NCI-H82 treated with DMSO at 0.1 percent for 48 hours (cell line): ENCODE measurements at regions not wholly inside any gene's neighbourhood (a gene's known extent, or its start where the extent isn't known, plus 50 kb on each side); places are given as distances from the start of the nearest gene placed in this dataset.

Experiments
- DNase-seq: peaks from one replicate; lab custom pipeline; 2025; ENCODE audit not compliant: unreplicated experiment; lab: John Stamatoyannopoulos, UW

GRCh38 chr1:188903241-188903640, 1574.4 kb downstream of the BRINP3 start:
- no peak for DNase-seq

- DNase-seq, result no peak
Measured at GRCh38 chr1:188904201-188904600, 1573.5 kb downstream of the BRINP3 start.

GRCh38 chr1:188906921-188907641, 1570.6 kb downstream of the BRINP3 start:
- DNase-seq, result no peak

DNA sequence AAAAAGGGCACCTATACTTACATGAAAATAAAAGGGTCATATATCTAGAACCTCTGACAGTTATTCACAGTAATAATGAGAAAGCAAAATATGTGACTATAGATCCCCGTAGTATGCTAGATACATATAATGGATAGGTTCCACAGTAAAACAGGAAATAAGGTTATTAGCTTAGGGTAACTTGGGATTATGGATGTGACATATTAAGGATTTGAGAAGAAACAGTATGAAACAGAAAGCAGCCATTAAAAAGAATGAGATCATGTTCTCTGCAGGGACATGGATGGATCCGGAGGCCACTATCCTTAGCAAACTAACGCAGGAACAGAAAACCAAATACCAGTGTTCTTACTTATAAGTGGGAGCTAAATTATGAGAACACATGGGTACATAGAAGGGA, 1547.3 kb downstream of the BRINP3 start:
- no peak for DNase-seq

GRCh38 chr1:188931506-188931905, 1546.2 kb downstream of the BRINP3 start:
- DNase-seq, result no peak

DNA sequence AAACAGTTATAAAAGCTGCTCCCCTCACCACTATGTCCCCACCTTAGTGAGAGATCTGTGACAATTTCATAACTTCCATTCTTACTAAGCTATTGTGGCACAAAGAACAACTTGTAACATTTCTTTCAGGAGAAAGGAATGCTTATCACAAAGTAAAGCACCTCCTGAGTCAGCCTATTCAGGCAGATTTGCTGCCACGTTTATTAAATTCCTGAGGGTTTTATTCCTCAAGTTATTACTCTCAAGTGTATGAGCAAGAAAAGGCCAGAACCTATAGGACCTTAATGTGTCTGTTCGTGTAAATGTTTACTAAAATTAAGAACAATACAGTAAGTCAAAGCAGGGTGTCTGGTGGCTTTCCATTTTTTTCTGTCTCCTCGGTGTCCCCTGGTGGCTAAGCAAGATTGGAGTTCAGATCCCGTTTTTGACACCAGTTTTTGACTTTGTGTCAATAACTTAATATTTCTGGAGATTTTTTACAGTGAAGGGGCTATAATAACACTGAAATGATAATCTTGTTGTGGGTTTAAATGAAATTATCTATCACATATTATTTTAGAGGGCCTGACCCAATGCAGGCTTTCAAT, 1539.6 kb downstream of the BRINP3 start:
- no peak for DNase-seq

DNA sequence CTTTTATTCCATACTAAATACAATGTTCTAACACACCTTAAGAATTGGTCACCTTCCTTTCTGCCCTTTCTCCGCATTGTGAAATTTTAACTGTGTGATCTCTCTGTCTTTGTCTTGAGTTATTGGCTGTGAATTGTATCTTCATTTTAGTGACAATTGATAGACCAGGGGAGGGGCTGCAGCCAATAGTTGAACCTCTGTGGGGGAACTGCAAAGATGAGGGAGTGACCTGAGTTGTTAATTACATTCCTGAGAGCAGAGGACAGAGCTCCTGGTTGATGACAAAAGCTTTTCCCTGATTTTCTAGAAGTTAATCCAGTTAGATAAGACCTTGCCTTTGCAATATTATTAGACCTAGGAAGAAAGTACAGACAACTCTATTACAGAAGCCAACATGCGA, 1535.7 kb downstream of the BRINP3 start:
- DNase-seq, result peak; percentile 43

DNA sequence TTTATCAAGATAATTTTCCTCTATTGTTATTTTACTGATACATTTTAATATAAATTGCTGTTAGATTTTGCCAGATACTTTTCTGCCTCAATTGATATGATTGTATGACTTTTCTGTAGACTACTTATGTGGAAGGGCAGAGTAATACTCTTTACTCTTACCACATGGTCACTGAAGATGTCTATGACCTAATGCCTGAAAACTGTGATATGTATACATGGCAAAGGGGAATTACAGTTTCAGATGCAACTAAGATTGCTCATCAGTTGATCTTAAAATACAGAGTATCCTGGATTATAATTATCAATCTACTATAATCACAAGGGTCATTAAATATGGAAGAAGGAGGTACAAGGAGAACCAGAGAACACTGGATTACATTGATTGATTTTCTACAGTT, 1528.0 kb downstream of the BRINP3 start:
- DNase-seq, result no peak

- DNase-seq, result no peak
Measured at GRCh38 chr1:188958461-188959115, 1519.1 kb downstream of the BRINP3 start.

- peak; percentile 90 for DNase-seq
Measured at GRCh38 chr1:188986745-188987417, 1490.8 kb downstream of the BRINP3 start.

DNA sequence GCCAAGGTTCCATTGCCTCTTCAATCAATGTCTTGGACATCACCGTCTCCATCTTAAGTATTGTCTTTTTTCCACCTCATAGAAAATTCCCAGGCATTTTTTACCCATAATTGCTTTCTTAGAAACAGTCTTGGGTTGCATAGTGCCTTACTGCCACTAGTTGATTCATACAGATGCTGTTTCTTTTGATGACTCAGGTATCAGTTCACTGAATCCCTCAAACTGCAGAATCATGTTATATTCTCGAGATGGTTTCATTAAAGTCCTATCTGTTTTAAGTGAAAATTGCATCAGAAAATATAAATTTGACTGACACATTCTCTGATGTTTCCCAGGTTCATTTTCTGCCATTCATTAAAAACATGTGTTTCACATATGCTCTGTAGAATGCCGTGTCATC, 1489.1 kb downstream of the BRINP3 start:
- DNase-seq, result no peak

GRCh38 chr1:188991221-188991930, 1486.3 kb downstream of the BRINP3 start:
- DNase-seq, result no peak

DNA sequence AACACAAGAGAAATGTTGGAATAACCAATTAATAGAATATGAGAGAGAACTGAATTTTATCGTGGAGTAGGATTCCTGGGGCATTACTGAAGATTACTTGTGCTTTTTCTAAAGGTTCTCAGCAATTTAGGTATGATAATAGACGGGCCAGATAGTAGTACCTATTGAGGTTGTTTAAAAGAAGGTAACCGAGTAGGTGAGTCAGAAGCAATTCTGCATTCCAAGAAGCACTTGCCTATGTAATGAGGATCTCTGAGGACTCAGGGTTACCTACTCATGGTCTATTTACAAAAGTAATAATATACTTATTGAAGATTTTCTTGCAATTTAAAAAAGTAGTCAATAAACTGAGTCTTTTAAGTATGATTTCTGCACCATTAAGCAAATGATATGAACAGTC, 1469.8 kb downstream of the BRINP3 start:
- DNase-seq, result no peak

DNA sequence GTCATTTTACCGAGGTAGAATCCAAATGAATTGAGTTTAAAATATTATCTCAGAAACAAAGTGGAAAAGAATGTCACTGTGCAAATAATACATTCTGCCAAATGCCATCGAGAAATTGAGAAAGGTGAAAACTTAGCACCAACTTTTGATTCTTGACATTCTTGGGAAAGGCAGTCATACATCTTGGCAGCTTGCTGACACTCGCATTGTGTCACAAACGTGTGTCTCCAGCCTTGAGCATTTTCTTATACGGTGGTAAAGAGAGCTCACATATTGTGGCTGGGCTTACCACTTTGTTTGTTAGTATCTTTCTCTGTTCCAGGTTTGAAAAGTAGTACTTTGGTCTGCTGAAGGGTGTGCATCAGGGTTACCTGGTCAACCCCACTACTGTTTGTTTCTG, 1456.1 kb downstream of the BRINP3 start:
- DNase-seq, result no peak

DNA sequence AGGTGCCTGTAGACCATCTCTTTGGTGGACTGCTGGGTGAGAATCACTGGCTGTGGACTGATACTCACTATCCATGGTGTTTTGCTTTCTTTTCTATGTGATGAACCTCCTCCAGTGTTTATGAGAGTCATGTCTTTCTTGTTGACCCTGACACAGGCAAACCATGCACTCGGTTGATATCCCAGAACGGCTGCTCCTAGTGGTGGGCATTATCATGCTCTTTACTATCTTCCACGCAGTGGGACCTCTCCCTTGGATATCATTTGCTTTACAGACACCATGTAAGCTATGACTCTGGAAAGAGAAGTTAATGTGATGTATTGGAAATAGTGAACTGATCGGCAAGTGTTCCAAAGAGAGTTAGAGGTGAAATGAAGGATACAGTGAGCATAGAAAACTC, 1455.6 kb downstream of the BRINP3 start:
- no peak for DNase-seq

DNA sequence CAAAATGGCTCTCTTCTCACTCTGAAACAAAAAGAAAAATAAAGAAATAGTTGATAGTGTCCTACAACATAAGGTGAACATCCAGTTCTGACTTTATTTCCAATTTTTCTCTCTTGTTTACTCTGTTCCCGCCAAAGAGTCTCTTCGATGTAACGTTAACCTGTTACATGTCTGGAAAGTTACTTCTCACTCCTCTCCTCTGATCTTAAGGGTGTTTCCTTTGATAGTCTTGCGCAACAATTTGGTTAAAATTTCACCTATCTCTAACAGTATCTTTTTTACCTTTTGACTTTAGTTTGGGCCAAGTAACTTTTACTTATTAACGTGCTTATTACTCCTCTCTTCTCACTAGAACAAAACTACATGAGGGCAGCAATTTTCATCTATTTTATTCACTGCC, 1450.2 kb downstream of the BRINP3 start:
- DNase-seq, result no peak

GRCh38 chr1:189033169-189033568, 1444.5 kb downstream of the BRINP3 start:
- no peak for DNase-seq

- no peak for DNase-seq
Measured at GRCh38 chr1:189036628-189037027, 1441.0 kb downstream of the BRINP3 start.

- DNase-seq, result no peak
Measured at GRCh38 chr1:189046127-189046526, 1431.5 kb downstream of the BRINP3 start.

GRCh38 chr1:189084811-189085210, 1392.9 kb downstream of the BRINP3 start:
- peak; percentile 24 for DNase-seq

DNA sequence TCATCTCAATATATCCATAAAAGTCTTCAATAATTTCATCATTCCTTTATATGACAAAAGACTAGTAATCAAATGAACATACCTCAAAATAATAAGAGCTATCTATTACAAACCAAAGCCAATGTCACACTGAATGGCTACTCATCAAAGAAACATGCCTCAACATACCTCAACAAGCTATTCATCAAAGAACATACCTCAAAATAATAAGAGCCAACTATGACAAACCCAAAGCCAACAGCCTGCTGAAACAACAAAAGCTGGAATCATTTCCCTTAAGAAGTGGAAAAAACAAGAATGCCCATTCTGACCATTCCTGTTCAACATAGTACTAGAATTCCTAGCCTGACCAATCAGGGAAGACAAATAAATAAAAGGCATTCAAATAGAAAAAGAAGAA, 1373.7 kb downstream of the BRINP3 start:
- DNase-seq, result no peak
